CD8-positive, alpha-beta memory T cell (primary cell): ENCODE measurements at regions not wholly inside any gene's neighbourhood (a gene's known extent, or its start where the extent isn't known, plus 50 kb on each side); places are given as distances from the start of the nearest gene placed in this dataset.

Experiments
- CTCF ChIA-PET: fragments of 350-600 bp; sonication (Branson Sonifier 250); formaldehyde crosslinking; loops from one replicate; lab custom pipeline; 2021; ENCODE audit warnings: antibody characterized with exemption; lab: Charles Lee
- POLR2A ChIA-PET: fragments of 350-600 bp; sonication (Branson Sonifier 250); formaldehyde crosslinking; loops from one replicate; lab custom pipeline; 2021; ENCODE audit warnings: antibody characterized with exemption; lab: Charles Lee
- DNase-seq, 5 donors: peaks; one replicate each; pipeline versions ENCODE4 v3.0.0 to v3.0.0-alpha.2; 2020 to 2022; ENCODE audit warnings: mixed read lengths in 1 of 5
- H3K27ac ChIP-seq: one replicate; pipeline ENCODE4 v1.7.0; 2013; ENCODE audit warnings: low read depth, mild to moderate bottlenecking, low read length, moderate library complexity
- H3K27me3 ChIP-seq: 2 replicates; pipeline ENCODE4 v1.7.0; 2013; ENCODE audit warnings: low read length, mild to moderate bottlenecking; ENCODE audit not compliant: insufficient read depth, poor library complexity, severe bottlenecking
- H3K36me3 ChIP-seq: 2 replicates; pipeline ENCODE4 v1.7.0; 2013; ENCODE audit warnings: mild to moderate bottlenecking, low read length, moderate library complexity; ENCODE audit not compliant: insufficient read depth
- H3K4me1 ChIP-seq: 2 replicates; pipeline ENCODE4 v1.7.0; 2013; ENCODE audit warnings: mild to moderate bottlenecking, low read length, moderate library complexity; ENCODE audit not compliant: insufficient read depth
- H3K4me3 ChIP-seq: 2 replicates; pipeline ENCODE4 v1.7.0; 2013; ENCODE audit warnings: mild to moderate bottlenecking, low read length
- H3K9me3 ChIP-seq: 2 replicates; pipeline ENCODE4 v1.7.0; 2013; ENCODE audit warnings: mild to moderate bottlenecking, low read length
- H3K27ac Mint-ChIP-seq, 8 donors: one replicate each; pipeline ENCODE4 v1.8.0; 2020 to 2021; ENCODE audit warnings: mixed read lengths in 8 of 8, mild to moderate bottlenecking in 6 of 8, inconsistent platforms in 3 of 8, moderate library complexity in 3 of 8
- H3K27me3 Mint-ChIP-seq, 2 donors: one replicate each; pipeline ENCODE4 v1.8.0; 2020 to 2021; ENCODE audit warnings: mixed read lengths in 2 of 2, mild to moderate bottlenecking in 1 of 2, moderate library complexity in 1 of 2
- H3K36me3 Mint-ChIP-seq, 3 donors: one replicate each; pipeline ENCODE4 v1.8.0; 2020 to 2021; ENCODE audit warnings: mixed read lengths in 3 of 3, inconsistent platforms in 1 of 3, mild to moderate bottlenecking in 1 of 3
- H3K4me1 Mint-ChIP-seq, 3 donors: one replicate each; pipeline ENCODE4 v1.8.0; 2020 to 2021; ENCODE audit warnings: mixed read lengths in 3 of 3, inconsistent platforms in 1 of 3, mild to moderate bottlenecking in 1 of 3
- H3K4me3 Mint-ChIP-seq, 7 donors: one replicate each; pipeline ENCODE4 v1.8.0; 2020 to 2021; ENCODE audit warnings: mixed read lengths in 7 of 7, mild to moderate bottlenecking in 6 of 7, moderate library complexity in 4 of 7, inconsistent platforms in 2 of 7
- H3K9me3 Mint-ChIP-seq, 5 donors: one replicate each; pipeline ENCODE4 v1.8.0; 2020 to 2022; ENCODE audit warnings: mixed read lengths in 5 of 5, mild to moderate bottlenecking in 3 of 5, moderate library complexity in 2 of 5, inconsistent platforms in 1 of 5

DNA sequence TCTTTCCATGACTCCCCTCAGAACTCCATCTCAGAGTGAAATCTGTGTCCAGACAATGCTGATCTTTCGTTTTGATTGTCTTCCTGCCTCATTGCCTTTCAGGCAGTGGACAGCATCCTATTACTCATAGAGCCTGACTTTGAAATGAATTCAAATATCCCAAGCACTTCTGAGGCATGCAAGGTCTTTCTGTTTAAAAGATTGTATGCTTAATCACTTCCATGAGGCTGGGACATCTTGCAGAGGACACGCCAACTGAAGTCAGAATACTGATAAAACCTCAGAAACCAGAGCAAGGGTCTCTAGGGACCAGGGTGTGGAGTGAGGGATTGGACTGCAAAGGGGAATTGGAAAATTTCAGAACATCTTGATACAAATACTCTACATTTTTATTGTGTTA is 836.5 kb upstream of the ID2 start:
- Mint-ChIP-seq H3K9me3 (no peaks in the 10 kb centered on the region), H3K4me1 (peaks cover 4 to 18% (median 14%) of the 10 kb centered on the region in 3 donors), H3K27ac (no peak overlapping the region), H3K4me3 (no peak overlapping the region), H3K36me3 (peaks cover 0 to 2% (median 0%) of the 10 kb centered on the region in 3 donors), H3K27me3 (peaks cover 0 to 3% of the 10 kb centered on the region in 2 donors)
- H3K27ac ChIP-seq = no peak overlapping the region
- DNase-seq = no peak
- H3K4me1 ChIP-seq = no peaks in the 10 kb centered on the region
- POLR2A ChIA-PET = no interaction called here
- CTCF ChIA-PET = no interaction called here
- H3K36me3 ChIP-seq = no peaks in the 10 kb centered on the region
- H3K9me3 ChIP-seq = no peaks in the 10 kb centered on the region
- no peaks in the 10 kb centered on the region for H3K27me3 ChIP-seq
- H3K4me3 ChIP-seq = no peak overlapping the region

DNA sequence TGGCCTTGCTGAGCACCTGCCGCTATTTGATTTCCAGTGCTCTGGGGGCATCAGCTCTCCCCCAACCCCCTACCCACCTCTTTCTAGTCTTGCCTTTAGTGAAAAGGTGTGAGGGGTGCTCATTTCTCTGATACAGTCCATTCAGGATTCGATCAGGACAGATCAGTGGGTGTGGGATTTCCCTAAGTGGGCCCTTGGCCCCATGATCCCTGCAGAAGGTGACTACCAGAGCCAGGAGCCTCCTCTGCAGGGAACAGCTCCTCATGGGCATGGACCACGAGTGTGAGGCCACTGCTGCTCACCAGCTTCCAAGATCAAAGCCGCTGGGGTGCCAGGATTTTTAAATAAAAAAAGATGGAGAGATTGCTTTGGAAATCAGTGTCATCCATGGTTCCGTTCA is 835.2 kb upstream of the ID2 start:
- peaks cover 0 to 3% of the 10 kb centered on the region in 2 donors for H3K27me3 Mint-ChIP-seq
- H3K4me1 ChIP-seq = no peaks in the 10 kb centered on the region
- H3K4me1 Mint-ChIP-seq = peaks cover 4 to 16% (median 14%) of the 10 kb centered on the region in 3 donors
- H3K4me3 Mint-ChIP-seq = no peak overlapping the region
- H3K36me3 Mint-ChIP-seq = peaks cover 0 to 2% (median 0%) of the 10 kb centered on the region in 3 donors
- H3K27ac Mint-ChIP-seq = no peak overlapping the region
- H3K9me3 ChIP-seq = no peaks in the 10 kb centered on the region
- no peak overlapping the region for H3K4me3 ChIP-seq
- no peak overlapping the region for H3K27ac ChIP-seq
- no peaks in the 10 kb centered on the region for H3K36me3 ChIP-seq
- ChIA-PET POLR2A (no interaction called here), CTCF (interaction anchor here (1.0 kb wide), 1 partner anchor 12 kb away, joined by 3 read pairs; no protein-coding TSS in a partner anchor)
- H3K9me3 Mint-ChIP-seq = no peaks in the 10 kb centered on the region
- H3K27me3 ChIP-seq = no peaks in the 10 kb centered on the region
- DNase-seq = no peak

DNA sequence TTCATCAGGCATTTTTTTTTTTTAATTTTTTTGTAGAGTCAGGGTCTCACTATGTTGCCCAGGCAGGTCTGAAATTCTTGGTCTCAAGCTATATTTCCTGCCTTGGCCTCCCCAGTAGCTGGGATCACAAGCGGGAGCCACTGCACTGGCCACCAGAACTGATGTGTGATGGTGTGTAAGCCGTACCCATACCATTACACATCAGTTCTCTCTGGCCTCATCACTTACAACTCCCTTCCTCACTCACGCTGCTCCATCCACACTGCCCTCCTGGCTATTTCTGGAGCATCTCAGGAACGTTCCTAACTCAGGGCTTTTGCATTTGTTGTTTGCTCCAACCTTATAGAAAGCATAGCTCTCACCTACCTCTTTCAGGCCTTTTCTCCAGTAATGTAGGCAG is 834.5 kb upstream of the ID2 start:
- Histone ChIP-seq H3K9me3 (no peaks in the 10 kb centered on the region), H3K36me3 (no peaks in the 10 kb centered on the region), H3K27me3 (no peaks in the 10 kb centered on the region), H3K4me3 (no peak overlapping the region), H3K27ac (no peak overlapping the region), H3K4me1 (no peaks in the 10 kb centered on the region)
- Mint-ChIP-seq H3K27me3 (peaks cover 0 to 3% of the 10 kb centered on the region in 2 donors), H3K27ac (peak overlapping the region in 1 of 8 donors; percentile 2), H3K4me1 (peaks cover 2 to 12% (median 11%) of the 10 kb centered on the region in 3 donors), H3K36me3 (no peaks in the 10 kb centered on the region), H3K9me3 (no peaks in the 10 kb centered on the region), H3K4me3 (no peak overlapping the region)
- ChIA-PET POLR2A (no interaction called here), CTCF (interaction anchor here (1.0 kb wide), 1 partner anchor 11 kb away, joined by 3 read pairs; no protein-coding TSS in a partner anchor)
- no peak for DNase-seq

DNA sequence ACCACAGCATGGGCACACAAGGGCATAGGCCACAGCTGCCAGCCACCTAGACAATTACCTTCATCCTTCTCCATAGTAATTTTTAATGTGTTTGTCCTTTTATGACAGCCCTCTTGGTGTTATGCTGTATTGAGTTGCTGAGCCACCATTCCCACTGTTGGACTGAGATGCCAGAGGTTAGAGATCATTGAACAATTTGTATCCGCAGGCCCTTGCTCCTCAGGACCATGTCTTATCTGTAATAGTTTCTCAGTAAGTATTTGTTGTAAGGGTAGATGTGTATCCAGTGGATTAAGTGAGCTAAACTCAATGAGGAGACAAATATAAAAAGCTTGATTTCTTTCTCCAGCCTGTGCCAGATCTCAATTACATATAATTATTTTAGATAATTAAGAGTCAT is 832.8 kb upstream of the ID2 start:
- Mint-ChIP-seq H3K9me3 (no peaks in the 10 kb centered on the region), H3K27ac (no peak overlapping the region), H3K36me3 (no peaks in the 10 kb centered on the region), H3K27me3 (peaks cover 0 to 5% of the 10 kb centered on the region in 2 donors), H3K4me3 (no peak overlapping the region), H3K4me1 (peaks cover 2 to 12% (median 11%) of the 10 kb centered on the region in 3 donors)
- H3K36me3 ChIP-seq = no peaks in the 10 kb centered on the region
- CTCF ChIA-PET = no interaction called here
- no peaks in the 10 kb centered on the region for H3K9me3 ChIP-seq
- H3K27ac ChIP-seq = no peak overlapping the region
- no peak overlapping the region for H3K4me3 ChIP-seq
- POLR2A ChIA-PET = no interaction called here
- H3K27me3 ChIP-seq = no peaks in the 10 kb centered on the region
- no peaks in the 10 kb centered on the region for H3K4me1 ChIP-seq
- DNase-seq = no peak

DNA sequence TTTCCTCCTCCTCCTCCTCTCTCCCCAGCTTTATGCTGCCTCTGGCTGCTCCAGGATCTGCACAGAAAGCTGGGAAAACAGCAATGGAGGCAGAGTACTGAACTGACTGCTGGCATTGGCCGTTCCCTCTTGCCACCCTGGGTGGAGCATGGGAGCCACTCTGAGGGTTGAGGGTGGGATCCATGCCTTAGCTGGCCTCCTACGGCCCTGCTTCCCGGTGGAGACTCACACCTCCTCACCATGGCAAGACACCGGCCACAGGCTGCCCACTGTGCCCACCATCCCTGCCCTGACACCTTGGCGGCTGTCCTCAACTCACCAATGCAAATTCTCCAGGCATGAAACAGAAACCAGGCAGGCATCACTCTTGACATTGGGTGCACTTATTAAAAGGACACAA is 832.3 kb upstream of the ID2 start:
- Mint-ChIP-seq H3K4me1 (peaks cover 2 to 12% (median 11%) of the 10 kb centered on the region in 3 donors), H3K27ac (no peak overlapping the region), H3K9me3 (peaks cover 0 to 2% (median 0%) of the 10 kb centered on the region in 5 donors), H3K36me3 (no peaks in the 10 kb centered on the region), H3K4me3 (no peak overlapping the region), H3K27me3 (peaks cover 0 to 5% of the 10 kb centered on the region in 2 donors)
- no peaks in the 10 kb centered on the region for H3K4me1 ChIP-seq
- ChIA-PET CTCF (no interaction called here), POLR2A (no interaction called here)
- no peaks in the 10 kb centered on the region for H3K9me3 ChIP-seq
- H3K27me3 ChIP-seq = no peaks in the 10 kb centered on the region
- H3K36me3 ChIP-seq = no peaks in the 10 kb centered on the region
- H3K27ac ChIP-seq = no peak overlapping the region
- no peak for DNase-seq
- no peak overlapping the region for H3K4me3 ChIP-seq

DNA sequence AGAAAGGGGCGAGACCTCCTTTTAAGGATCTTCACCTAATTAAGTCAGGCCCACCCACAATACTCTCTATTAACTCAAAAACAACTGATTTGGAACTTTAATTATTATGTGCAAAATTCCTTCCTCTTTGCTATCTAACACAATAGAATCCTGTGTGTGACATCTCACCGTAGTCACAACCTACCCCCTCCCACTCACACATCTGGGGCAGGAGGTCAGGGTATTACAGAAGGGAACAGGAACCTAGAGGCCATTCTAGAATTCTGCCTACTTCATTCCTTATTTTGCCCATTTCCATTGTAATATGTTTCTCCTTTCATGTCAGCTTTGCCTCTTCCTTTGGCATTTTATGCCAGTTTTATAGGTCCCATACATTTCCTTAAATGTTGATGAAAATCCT is 829.3 kb upstream of the ID2 start:
- H3K4me1 ChIP-seq = no peaks in the 10 kb centered on the region
- H3K9me3 ChIP-seq = no peaks in the 10 kb centered on the region
- H3K27me3 ChIP-seq = no peaks in the 10 kb centered on the region
- Mint-ChIP-seq H3K27ac (no peak overlapping the region), H3K9me3 (peaks cover 0 to 2% (median 0%) of the 10 kb centered on the region in 5 donors), H3K4me1 (peaks cover 2 to 14% (median 10%) of the 10 kb centered on the region in 3 donors), H3K36me3 (peaks cover 0 to 1% (median 0%) of the 10 kb centered on the region in 3 donors), H3K27me3 (peaks cover 0 to 5% of the 10 kb centered on the region in 2 donors), H3K4me3 (no peak overlapping the region)
- no peak for DNase-seq
- POLR2A ChIA-PET = no interaction called here
- H3K36me3 ChIP-seq = no peaks in the 10 kb centered on the region
- CTCF ChIA-PET = no interaction called here
- H3K4me3 ChIP-seq = no peak overlapping the region
- no peak overlapping the region for H3K27ac ChIP-seq

DNA sequence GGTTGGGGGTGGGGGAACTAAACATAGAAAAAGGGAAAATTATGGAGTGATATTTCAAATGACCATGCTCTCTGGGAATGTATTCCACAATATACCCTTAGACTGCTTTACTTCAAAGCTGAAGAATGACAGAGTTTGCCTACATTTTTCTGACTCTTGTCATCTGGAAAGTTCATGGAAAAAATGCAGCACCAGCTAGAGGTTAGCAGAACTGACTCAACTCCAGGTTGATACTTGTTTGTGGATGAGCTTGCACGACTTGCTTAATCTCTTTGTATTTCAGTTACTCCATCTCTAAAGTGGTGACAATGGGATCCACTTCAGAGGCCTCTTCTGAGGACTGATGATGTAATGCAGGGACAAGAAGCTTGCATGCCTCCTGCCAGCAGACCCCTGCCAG is 824.0 kb upstream of the ID2 start:
- Mint-ChIP-seq H3K9me3 (peaks cover 0 to 2% (median 0%) of the 10 kb centered on the region in 5 donors), H3K27ac (no peak overlapping the region), H3K36me3 (peaks cover 0 to 4% (median 0%) of the 10 kb centered on the region in 3 donors), H3K4me1 (peaks cover 0 to 4% (median 0%) of the 10 kb centered on the region in 3 donors), H3K27me3 (peaks cover 0 to under 1% of the 10 kb centered on the region in 2 donors), H3K4me3 (no peak overlapping the region)
- H3K36me3 ChIP-seq = no peaks in the 10 kb centered on the region
- no peaks in the 10 kb centered on the region for H3K4me1 ChIP-seq
- H3K27me3 ChIP-seq = no peaks in the 10 kb centered on the region
- H3K4me3 ChIP-seq = no peak overlapping the region
- POLR2A ChIA-PET = no interaction called here
- H3K9me3 ChIP-seq = no peaks in the 10 kb centered on the region
- CTCF ChIA-PET = interaction anchor here (1.0 kb wide), 1 partner anchor 11 kb away, joined by 3 read pairs; no protein-coding TSS in a partner anchor
- no peak for DNase-seq
- H3K27ac ChIP-seq = no peak overlapping the region

DNA sequence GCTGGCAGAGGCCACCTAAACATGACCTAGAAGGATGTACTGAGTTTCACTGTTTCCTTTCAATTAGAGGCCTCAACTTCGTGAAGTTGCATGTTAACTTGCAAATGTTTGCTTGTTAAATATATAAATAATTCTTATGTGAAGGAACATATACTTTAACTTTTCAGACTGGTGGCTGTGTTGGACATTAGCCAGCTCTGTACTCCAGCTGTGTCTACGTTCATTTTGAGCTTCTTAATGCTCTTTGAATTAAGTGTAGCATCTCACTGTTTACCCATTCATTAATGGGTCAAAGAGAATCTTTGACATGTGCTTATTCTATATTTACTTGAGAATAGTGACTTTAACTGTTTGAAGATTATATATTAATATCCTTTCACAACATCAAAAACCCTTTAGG is 823.2 kb upstream of the ID2 start:
- no peaks in the 10 kb centered on the region for H3K36me3 ChIP-seq
- H3K4me3 ChIP-seq = no peak overlapping the region
- H3K27me3 ChIP-seq = no peaks in the 10 kb centered on the region
- H3K36me3 Mint-ChIP-seq = peaks cover 0 to 4% (median 0%) of the 10 kb centered on the region in 3 donors
- ChIA-PET CTCF (interaction anchor here (1.0 kb wide), 1 partner anchor 11 kb away, joined by 3 read pairs; no protein-coding TSS in a partner anchor), POLR2A (no interaction called here)
- no peak overlapping the region for H3K27ac Mint-ChIP-seq
- no peaks in the 10 kb centered on the region for H3K27me3 Mint-ChIP-seq
- H3K4me1 ChIP-seq = no peaks in the 10 kb centered on the region
- H3K4me1 Mint-ChIP-seq = peaks cover 0 to 4% (median 0%) of the 10 kb centered on the region in 3 donors
- no peak overlapping the region for H3K4me3 Mint-ChIP-seq
- H3K9me3 Mint-ChIP-seq = peaks cover 0 to 2% (median 0%) of the 10 kb centered on the region in 5 donors
- H3K9me3 ChIP-seq = no peaks in the 10 kb centered on the region
- DNase-seq = no peak
- H3K27ac ChIP-seq = no peak overlapping the region
